ENCODE measurements at regions not wholly inside any gene's neighbourhood (a gene's known extent, or its start where the extent isn't known, plus 50 kb on each side); places are given as distances from the start of the nearest gene placed in this dataset.
A peak's percentile ranks its signal among the peaks of the same experiment; 100 is the strongest.
"Not testable (repeated sequence)": the region's sequence is repeated elsewhere in the genome, so short reads cannot be mapped to it uniquely, and the experiment has no call there.

DNA sequence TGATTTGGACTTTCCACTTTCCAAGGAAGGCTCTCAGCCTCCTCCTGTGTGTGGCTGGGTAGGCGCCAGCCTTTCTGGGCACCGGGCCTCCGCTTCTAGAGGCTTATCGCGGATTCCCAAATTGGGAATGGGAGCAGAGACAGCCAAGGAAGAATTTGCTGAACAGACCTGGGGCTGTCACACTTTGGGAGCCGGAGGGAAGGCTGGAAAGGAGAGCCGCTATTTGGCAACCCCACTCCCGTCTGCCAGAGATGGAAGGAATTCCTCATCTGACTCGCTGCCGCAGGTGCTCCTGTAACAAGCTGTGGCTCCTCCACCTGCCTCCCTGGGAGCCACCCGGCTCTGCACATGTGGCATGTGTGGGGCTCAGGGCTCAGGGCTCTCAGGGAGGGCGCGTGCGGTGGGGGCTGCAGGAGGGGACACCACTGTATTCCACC is 50.8 kb upstream of the ECHDC3 start:
- H3K27ac Mint-ChIP-seq: no peak overlapping the region
- no peaks in the 10 kb centered on the region for H3K36me3 Mint-ChIP-seq
- peaks cover 28% of the 10 kb centered on the region for H3K4me1 Mint-ChIP-seq (ENCODE audit: low read depth)
- H3K4me3 Mint-ChIP-seq: no peak overlapping the region
- no peaks in the 10 kb centered on the region for H3K9me3 Mint-ChIP-seq (ENCODE audit: low read depth)
- H3K27me3 Mint-ChIP-seq: no peaks in the 10 kb centered on the region

DNA sequence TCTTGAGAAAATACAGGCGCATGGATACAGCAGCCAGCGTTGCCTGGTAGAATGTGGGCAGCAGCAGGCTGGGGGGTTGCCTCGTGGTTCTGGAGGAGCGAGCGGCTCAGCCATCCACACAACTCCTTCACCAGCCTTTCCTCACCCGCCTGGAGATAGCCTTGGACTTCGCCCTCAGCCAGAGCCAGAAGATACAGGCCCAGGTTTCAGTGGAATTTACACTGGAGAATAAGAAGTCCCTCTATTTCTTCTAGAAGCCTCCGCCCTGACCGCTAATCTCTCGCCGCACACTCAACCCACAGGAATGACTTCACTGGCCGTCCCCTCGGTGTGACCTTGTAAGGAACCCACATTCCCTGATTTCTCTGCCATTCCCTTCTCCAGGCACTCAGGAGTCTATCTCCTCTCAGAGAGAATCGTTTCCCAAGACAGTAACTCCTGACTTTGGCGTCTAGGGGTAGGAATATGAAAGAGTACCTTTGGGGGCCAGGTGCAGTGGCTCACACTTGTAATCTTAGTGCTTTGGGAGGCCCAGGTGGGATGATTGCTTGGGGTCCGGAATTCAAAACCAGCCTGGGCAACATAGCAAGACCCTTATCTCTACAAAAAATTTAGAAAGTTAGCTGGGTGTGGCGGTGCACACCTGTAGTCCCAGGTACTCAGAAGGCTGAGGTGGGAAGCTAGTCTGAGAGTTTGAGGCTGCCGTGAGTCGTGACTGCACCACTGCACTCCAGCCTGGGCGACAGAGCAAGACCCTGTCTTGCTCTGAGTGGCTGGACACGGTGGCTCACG is 52.0 kb upstream of the ECHDC3 start:
- no peaks in the 10 kb centered on the region for H3K36me3 Mint-ChIP-seq
- no peaks in the 10 kb centered on the region for H3K9me3 Mint-ChIP-seq (ENCODE audit: low read depth)
- peaks cover 30% of the 10 kb centered on the region for H3K4me1 Mint-ChIP-seq (ENCODE audit: low read depth)
- H3K27ac Mint-ChIP-seq: no peak overlapping the region
- no peaks in the 10 kb centered on the region for H3K27me3 Mint-ChIP-seq
- no peak overlapping the region for H3K4me3 Mint-ChIP-seq

DNA sequence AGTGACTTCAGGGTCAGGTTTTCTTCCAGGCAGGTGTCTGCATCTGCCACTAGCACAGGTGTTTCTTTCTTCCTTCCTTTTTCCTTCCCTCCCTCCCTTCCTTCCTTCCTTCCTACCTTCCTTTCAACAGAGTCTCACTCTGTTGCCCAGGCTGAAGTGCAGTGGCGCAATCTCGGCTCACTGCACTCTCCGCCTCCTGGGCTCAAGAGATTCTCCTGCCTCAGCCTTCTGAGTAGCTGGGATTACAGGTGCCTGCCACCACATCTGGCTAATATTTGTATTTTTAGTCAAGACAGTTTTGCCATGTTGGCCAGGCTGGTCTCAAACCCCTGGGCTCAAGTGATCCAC is 53.8 kb upstream of the ECHDC3 start:
- Mint-ChIP-seq H3K4me1 (ENCODE audit: low read depth) (peaks cover 47% of the 10 kb centered on the region), H3K27ac (peak overlapping the region; percentile 54)
- H3K9me3 Mint-ChIP-seq (ENCODE audit: low read depth); H3K4me3 Mint-ChIP-seq; H3K27me3 Mint-ChIP-seq; H3K36me3 Mint-ChIP-seq: not testable (repeated sequence)

DNA sequence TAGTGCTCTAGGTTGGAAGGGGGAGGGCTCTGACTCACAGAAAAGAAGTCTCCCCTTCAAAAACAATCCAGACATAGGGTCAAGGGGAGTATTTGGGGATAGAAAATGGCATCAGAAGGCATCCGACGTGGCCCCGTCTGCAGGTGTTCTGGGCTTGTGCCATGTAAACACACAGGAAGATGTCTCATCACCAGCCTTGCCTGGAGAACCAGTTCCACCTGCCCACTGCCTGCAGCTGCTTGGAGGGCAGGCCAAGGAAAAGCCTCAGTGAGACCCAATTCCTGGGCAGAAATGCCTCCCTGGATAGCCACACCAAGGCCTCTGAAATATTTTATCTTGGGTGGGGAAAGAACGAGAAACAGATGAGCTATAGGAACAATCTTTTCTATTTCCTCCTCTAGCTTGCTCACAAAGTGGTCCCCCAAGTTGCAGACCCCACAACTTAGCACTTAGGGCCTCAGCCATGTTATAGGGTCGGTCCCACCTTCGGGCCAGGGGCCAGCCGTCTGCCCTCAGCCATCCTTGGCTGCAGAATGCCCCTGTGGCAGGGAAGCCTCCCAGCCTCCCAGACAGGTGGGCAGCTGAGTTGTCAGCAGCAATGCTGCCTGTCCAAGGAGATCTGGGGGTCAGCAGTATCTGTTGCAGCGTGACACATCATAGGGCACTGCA is 54.3 kb upstream of the ECHDC3 start:
- H3K36me3 Mint-ChIP-seq: no peaks in the 10 kb centered on the region
- H3K4me1 Mint-ChIP-seq (ENCODE audit: low read depth): peaks cover 52% of the 10 kb centered on the region
- no peaks in the 10 kb centered on the region for H3K9me3 Mint-ChIP-seq (ENCODE audit: low read depth)
- H3K4me3 Mint-ChIP-seq: no peak overlapping the region
- no peaks in the 10 kb centered on the region for H3K27me3 Mint-ChIP-seq
- no peak overlapping the region for H3K27ac Mint-ChIP-seq

DNA sequence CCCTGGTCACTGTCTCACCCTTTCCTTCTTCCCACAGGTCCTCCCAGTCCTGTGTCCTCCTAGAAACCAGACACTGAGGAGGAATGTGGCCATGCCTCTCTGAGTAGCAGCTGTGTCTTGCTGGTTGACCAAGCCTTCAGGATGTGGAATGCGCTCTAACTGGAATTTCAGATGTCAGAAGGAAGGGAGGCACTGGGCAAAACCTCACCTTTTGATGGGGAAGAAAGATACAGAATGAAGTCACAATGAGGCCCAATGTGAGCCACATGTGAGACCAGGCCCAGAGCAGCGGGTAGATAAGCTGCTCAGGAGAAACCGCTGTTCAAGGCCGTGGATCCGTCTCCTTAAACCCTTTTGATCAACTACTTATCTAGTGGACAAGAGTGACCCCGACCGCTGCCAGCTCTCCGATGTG is 54.8 kb upstream of the ECHDC3 start:
- Mint-ChIP-seq H3K9me3 (ENCODE audit: low read depth) (no peaks in the 10 kb centered on the region), H3K27ac (no peak overlapping the region), H3K36me3 (no peaks in the 10 kb centered on the region), H3K27me3 (no peaks in the 10 kb centered on the region), H3K4me3 (no peak overlapping the region), H3K4me1 (ENCODE audit: low read depth) (peaks cover 58% of the 10 kb centered on the region)

DNA sequence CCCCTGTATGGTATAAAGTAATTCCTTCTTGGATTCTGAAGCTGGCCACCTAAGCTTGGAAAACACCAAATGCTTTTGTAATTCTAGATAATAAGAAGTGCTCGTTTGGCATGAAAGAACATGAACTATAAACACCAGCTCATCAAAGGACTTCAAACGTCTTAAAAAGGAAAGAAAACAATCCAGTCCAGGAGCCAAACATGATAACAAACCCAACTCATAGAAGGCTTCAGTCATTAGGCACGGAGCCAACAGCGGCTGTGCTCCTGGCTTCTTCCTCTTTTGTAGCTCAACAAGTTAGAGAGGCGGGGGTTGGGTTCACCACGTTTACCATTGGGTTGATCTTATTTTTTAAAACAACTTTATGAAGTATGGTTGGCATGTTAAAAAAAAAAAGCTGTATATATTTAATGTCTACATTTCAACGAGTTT is 56.4 kb upstream of the ECHDC3 start:
- Mint-ChIP-seq H3K4me1 (ENCODE audit: low read depth) (peaks cover 63% of the 10 kb centered on the region), H3K36me3 (no peaks in the 10 kb centered on the region), H3K27me3 (no peaks in the 10 kb centered on the region), H3K4me3 (peak overlapping the region; percentile 78), H3K9me3 (ENCODE audit: low read depth) (no peaks in the 10 kb centered on the region), H3K27ac (peak overlapping the region; percentile 72)

DNA sequence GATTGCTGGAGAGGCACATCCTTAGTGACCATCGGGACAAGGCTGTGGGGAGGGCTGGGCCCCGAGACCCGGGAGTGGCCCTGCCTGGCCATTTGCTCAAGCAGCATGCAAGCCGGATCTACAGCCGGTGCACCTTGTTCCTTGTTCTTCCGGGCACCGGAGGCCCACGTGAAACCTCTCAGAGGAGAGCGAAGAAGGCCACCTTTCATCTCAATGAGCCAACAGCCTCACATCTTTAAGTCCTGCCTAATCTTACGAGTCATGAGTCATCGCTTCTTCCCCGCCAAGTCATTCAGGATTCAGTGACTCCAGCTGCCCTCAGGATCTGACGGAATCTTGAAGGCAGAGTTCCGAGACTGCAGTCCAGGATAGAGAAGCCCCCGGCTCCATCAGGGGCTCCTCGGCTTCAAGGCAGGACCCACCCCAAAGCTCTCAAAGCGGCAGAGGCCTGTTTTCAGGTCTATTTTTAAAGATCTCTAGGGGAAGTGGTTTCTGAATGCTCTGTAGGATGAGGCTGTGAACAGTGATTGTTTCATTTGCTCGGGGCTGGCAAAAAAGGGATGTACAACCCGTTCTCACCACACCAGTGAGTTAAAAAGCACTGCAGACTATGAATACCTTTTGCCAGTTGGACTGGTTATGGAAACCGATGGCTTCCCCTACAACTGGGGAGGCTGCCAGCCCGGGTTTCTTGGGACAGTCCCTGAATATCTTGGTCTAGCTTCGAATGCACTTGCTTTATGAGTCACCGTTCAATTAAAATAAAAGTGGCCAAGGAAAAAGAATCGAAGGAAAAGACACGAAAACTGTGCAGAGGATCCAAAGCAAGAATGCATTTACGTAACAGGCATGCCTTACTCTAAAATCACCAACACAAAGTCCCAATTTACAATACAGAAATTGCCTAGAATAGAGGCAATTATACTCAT is 57.2 kb upstream of the ECHDC3 start:
- Mint-ChIP-seq H3K4me1 (ENCODE audit: low read depth) (peaks cover 63% of the 10 kb centered on the region), H3K4me3 (peak overlapping the region; percentile 81), H3K36me3 (no peaks in the 10 kb centered on the region), H3K9me3 (ENCODE audit: low read depth) (no peaks in the 10 kb centered on the region), H3K27ac (peak overlapping the region; percentile 92), H3K27me3 (no peaks in the 10 kb centered on the region)

DNA sequence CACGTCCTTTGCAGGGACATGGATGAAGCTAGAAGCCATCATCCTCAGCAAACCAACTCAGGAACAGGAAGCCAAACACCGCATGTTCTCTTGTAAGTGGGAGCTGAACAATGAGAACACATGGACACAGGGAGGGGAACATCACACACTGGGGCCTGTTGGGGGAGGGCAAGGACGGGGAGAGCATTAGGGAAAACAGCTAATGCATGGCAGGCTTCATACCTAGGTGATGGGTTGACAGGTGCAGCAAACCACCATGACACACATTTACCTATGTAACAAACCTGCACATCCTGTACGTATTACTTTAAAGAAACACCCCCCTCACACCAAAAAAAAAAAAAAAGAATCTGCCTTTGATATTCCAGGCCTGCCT is 57.9 kb upstream of the ECHDC3 start:
- H3K9me3 Mint-ChIP-seq (ENCODE audit: low read depth); H3K36me3 Mint-ChIP-seq; H3K27me3 Mint-ChIP-seq: not testable (repeated sequence)
- Mint-ChIP-seq H3K4me1 (ENCODE audit: low read depth) (peaks cover 63% of the 10 kb centered on the region), H3K4me3 (peak overlapping the region; percentile 81), H3K27ac (peak overlapping the region; percentile 92)

DNA sequence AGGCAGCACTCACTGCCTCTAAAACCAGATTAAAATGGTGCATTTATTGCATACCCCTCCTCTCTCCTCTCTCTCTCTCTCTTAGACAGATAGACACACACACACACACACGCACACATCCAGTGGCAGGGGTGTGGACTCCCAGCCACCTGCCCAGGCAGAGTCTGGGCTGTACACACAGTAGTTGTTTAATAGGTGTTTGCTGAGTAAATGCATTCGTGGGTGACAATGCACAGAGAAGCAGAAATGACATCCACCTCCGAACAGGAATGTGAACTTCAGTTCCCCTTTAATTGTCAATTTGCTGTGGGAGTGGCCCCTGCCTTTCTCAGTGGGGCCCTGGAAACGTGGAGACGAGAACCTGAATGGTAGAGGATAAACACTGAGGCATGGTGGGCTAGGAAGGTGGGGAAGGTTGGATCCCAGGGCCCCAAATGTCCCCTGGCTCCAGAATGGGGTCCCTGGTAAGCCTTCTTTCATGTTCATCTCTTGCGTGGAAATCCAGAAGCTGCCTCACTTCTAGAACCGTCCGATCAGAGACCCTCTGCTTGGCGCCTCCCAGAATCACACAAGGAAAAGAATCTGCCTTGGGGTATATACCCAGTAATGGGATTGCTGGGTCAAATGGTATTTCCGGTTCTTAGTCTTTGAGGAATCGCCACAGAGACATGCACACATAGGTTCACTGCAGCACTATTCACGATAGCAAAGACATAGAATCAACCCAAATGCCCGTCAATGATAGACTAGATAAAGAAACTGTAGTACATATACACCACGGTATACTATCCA is 58.5 kb upstream of the ECHDC3 start:
- H3K27ac Mint-ChIP-seq: peak overlapping the region; percentile 92
- H3K4me3 Mint-ChIP-seq: peak overlapping the region; percentile 81
- no peaks in the 10 kb centered on the region for H3K27me3 Mint-ChIP-seq
- H3K9me3 Mint-ChIP-seq (ENCODE audit: low read depth): no peaks in the 10 kb centered on the region
- H3K36me3 Mint-ChIP-seq: no peaks in the 10 kb centered on the region
- peaks cover 60% of the 10 kb centered on the region for H3K4me1 Mint-ChIP-seq (ENCODE audit: low read depth)

DNA sequence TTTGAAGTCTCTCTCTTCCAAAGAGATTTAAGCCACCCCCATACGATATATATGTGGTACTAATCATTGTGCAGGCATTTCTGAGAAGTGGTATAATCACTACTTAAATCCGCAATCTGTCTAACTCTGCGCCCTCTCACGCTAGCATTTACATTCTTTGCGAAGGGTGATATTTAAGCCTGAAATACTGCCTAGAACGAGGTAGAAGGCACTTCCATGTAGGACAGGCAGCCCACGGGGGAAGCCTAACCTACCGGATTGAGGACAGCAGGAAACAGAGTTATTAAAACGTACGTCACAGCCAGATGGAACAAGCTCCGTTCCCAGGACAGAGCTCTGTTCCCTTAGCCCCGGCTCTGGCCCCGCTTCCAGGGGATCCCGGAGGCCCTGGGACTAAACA is 59.3 kb upstream of the ECHDC3 start:
- H3K36me3 Mint-ChIP-seq: no peaks in the 10 kb centered on the region
- H3K4me1 Mint-ChIP-seq (ENCODE audit: low read depth): peaks cover 54% of the 10 kb centered on the region
- no peaks in the 10 kb centered on the region for H3K9me3 Mint-ChIP-seq (ENCODE audit: low read depth)
- no peak overlapping the region for H3K4me3 Mint-ChIP-seq
- H3K27me3 Mint-ChIP-seq: no peaks in the 10 kb centered on the region
- no peak overlapping the region for H3K27ac Mint-ChIP-seq

DNA sequence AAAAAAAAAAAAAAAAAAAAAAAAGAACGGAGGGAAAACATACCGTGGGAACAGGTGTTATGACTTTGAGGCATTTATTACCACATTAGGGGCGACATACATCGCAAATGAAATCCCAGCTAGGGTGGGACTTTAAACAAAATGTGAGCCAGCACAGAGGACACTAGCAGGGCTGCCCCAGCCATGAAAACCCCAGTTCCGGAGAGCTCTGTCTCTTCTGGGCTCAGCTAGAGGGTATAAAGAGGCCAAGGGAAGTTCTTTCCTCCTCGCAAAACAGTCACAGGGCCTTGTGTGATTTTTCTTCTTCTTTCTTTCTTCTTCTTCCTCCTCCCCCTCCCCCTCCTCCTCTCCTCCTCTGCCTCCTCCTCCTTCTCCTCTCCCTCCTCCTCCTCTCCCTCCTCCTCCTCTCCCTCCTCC is 59.9 kb upstream of the ECHDC3 start:
- Mint-ChIP-seq H3K36me3 (no peaks in the 10 kb centered on the region), H3K4me1 (ENCODE audit: low read depth) (peaks cover 50% of the 10 kb centered on the region), H3K27me3 (no peaks in the 10 kb centered on the region), H3K4me3 (no peak overlapping the region), H3K9me3 (ENCODE audit: low read depth) (no peaks in the 10 kb centered on the region), H3K27ac (no peak overlapping the region)

DNA sequence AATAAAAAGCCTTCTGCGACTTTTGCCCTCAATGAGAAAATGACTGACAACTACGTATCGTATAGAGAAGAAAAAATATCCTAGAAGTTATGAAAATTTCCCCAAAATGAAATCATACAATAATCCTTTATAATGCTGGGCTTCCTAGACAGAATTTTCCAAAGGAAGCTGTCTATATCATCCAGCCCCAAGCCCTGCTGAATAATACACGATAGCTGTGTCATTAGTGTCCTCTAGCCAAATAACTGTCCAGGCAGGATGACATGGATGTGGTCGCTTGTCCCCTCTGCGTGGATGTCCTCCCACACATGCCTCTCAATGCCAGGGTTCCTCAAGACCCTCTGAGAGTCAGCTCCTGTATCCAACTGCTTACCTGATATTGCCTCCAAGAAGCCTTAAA is 61.7 kb upstream of the ECHDC3 start:
- Mint-ChIP-seq H3K9me3 (ENCODE audit: low read depth) (no peaks in the 10 kb centered on the region), H3K4me3 (no peak overlapping the region), H3K27ac (no peak overlapping the region), H3K36me3 (peaks cover 1% of the 10 kb centered on the region), H3K27me3 (no peaks in the 10 kb centered on the region), H3K4me1 (ENCODE audit: low read depth) (peaks cover 37% of the 10 kb centered on the region)

DNA sequence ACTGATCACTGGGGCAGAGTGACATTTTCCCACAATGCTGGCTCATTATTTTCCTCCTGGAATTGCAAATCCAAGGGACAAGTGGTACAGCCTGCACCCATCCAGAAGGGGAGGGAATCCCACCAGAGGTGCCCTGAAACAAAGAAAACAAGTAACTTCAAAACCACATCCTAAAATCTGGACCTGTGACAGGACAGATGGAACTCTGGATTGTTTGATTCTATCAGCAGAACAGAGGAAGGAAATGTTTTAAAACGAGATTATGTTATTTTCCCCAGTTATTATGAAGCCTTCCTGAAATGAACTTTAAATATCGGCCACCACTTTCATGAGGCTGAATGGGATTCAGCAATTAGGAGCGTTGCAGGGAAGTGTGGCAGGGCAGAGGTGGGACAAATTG is 62.2 kb upstream of the ECHDC3 start:
- H3K27ac Mint-ChIP-seq: no peak overlapping the region

DNA sequence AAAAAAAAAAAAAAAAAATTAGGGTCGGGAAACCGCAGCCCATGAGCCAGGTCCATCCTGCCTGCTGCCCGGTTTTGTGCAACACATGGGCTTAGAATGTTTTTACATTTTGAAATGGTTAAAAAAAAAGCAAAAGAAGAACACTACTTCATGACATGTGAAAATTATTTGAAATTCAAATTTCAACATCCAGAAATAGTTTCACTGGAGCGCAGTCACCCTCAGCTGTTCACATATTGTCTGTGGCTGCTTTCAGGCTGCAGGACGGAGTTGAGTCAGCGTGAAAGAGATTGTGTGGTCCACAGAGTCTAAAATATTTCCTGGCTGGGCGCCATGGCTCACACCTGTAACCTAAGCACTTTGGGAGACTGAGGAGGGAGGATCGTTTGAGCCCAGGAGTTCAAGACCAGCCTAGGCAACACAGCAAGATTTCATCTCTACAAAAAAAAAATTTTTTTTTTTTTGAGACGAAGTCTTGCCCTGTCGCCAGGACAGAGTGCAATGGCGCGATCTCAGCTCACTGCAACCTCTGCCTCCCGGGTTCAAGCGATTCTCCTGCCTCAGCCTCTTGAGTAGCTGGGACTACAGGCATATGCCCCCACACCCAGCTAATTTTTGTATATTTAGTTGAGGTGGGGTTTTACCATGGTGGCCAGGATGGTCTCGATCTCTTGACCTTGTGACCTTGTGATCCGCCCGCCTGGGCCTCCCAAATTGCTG is 63.9 kb upstream of the ECHDC3 start:
- Mint-ChIP-seq H3K4me3 (no peak overlapping the region), H3K4me1 (ENCODE audit: low read depth) (peaks cover 25% of the 10 kb centered on the region), H3K27ac (no peak overlapping the region), H3K27me3 (no peaks in the 10 kb centered on the region), H3K9me3 (ENCODE audit: low read depth) (no peaks in the 10 kb centered on the region), H3K36me3 (peaks cover 5% of the 10 kb centered on the region)

More for the DNA sequence above, 62.2 kb upstream of the ECHDC3 start:
- no peak overlapping the region for H3K4me3 Mint-ChIP-seq
- H3K9me3 Mint-ChIP-seq (ENCODE audit: low read depth): no peaks in the 10 kb centered on the region
- H3K36me3 Mint-ChIP-seq: peaks cover 5% of the 10 kb centered on the region
- H3K27me3 Mint-ChIP-seq: no peaks in the 10 kb centered on the region
- H3K4me1 Mint-ChIP-seq (ENCODE audit: low read depth): peaks cover 31% of the 10 kb centered on the region
